GM19025 (cell line): ENCODE measurements at regions not wholly inside any gene's neighbourhood (a gene's known extent, or its start where the extent isn't known, plus 50 kb on each side); places are given as distances from the start of the nearest gene placed in this dataset.
"Not testable (repeated sequence)": the region's sequence is repeated elsewhere in the genome, so short reads cannot be mapped to it uniquely, and the experiment has no call there.

Experiments
- ATAC-seq: cut with Tn5 transposase; IDR thresholded peaks from one replicate; pipeline ENCODE4 v1.9.1; 2021; ENCODE audit warnings: mild to moderate bottlenecking, low read depth, moderate library complexity; ENCODE audit not compliant: unreplicated experiment

GRCh38 chr18:5024741-5025140 lies 172.3 kb downstream of the AKAIN1 start:
- no peak for ATAC-seq

GRCh38 chr18:5021558-5021957 lies 175.5 kb downstream of the AKAIN1 start:
- no peak for ATAC-seq

GRCh38 chr18:5015213-5015612 lies 181.8 kb downstream of the AKAIN1 start:
- ATAC-seq: no peak

GRCh38 chr18:5004031-5004820 lies 192.8 kb downstream of the AKAIN1 start:
- ATAC-seq: not testable (repeated sequence)

- no peak for ATAC-seq
These were observed 202.3 kb downstream of the AKAIN1 start for GRCh38 chr18:4994710-4995109.

GRCh38 chr18:4987452-4988405 lies 209.3 kb downstream of the AKAIN1 start:
- no peak for ATAC-seq

- no peak for ATAC-seq
These were observed 210.4 kb downstream of the AKAIN1 start for GRCh38 chr18:4986677-4987076.

GRCh38 chr18:4986066-4986465 lies 211.0 kb downstream of the AKAIN1 start:
- ATAC-seq: no peak

GRCh38 chr18:4961121-4961909 lies 235.7 kb downstream of the AKAIN1 start:
- no peak for ATAC-seq

- ATAC-seq: no peak
These were observed 236.5 kb downstream of the AKAIN1 start for GRCh38 chr18:4960578-4960977.

- ATAC-seq: no peak
These were observed 265.8 kb downstream of the AKAIN1 start for GRCh38 chr18:4931209-4931608.

- ATAC-seq: no peak
These were observed 275.5 kb downstream of the AKAIN1 start for GRCh38 chr18:4921548-4921947.

GRCh38 chr18:4917509-4917908 lies 279.5 kb downstream of the AKAIN1 start:
- ATAC-seq: not testable (repeated sequence)

GRCh38 chr18:4908328-4908727 lies 288.7 kb downstream of the AKAIN1 start:
- ATAC-seq: no peak

GRCh38 chr18:4906856-4907255 lies 290.2 kb downstream of the AKAIN1 start:
- no peak for ATAC-seq

GRCh38 chr18:4888251-4889040 lies 308.6 kb downstream of the AKAIN1 start:
- ATAC-seq: no peak

GRCh38 chr18:4878480-4878879 lies 318.6 kb downstream of the AKAIN1 start:
- no peak for ATAC-seq

- no peak for ATAC-seq
These were observed 325.9 kb downstream of the AKAIN1 start for GRCh38 chr18:4871197-4871596.

GRCh38 chr18:4870177-4870773 lies 326.8 kb downstream of the AKAIN1 start:
- no peak for ATAC-seq
